ENCODE measurements at regions not wholly inside any gene's neighbourhood (a gene's known extent, or its start where the extent isn't known, plus 50 kb on each side); places are given as distances from the start of the nearest gene placed in this dataset.
"Not testable (repeated sequence)": the region's sequence is repeated elsewhere in the genome, so short reads cannot be mapped to it uniquely, and the experiment has no call there.

GRCh38 chr3:174531262-174531982 is 327.7 kb upstream of the NAALADL2 start:
- DNase-seq = no peak
- peaks cover 8% of the 10 kb centered on the region for H3K9me3 Mint-ChIP-seq
- H3K27me3 Mint-ChIP-seq = no peaks in the 10 kb centered on the region
- no peak overlapping the region for H3K27ac Mint-ChIP-seq
- no peak overlapping the region for H3K4me3 Mint-ChIP-seq
- no peaks in the 10 kb centered on the region for H3K36me3 Mint-ChIP-seq (ENCODE audit: low read depth)
- no peaks in the 10 kb centered on the region for H3K4me1 Mint-ChIP-seq (ENCODE audit: low read depth)

GRCh38 chr3:174532216-174532615 is 326.9 kb upstream of the NAALADL2 start:
- H3K36me3 Mint-ChIP-seq (ENCODE audit: low read depth) = no peaks in the 10 kb centered on the region
- peaks cover 8% of the 10 kb centered on the region for H3K9me3 Mint-ChIP-seq
- no peaks in the 10 kb centered on the region for H3K4me1 Mint-ChIP-seq (ENCODE audit: low read depth)
- DNase-seq = no peak
- H3K27me3 Mint-ChIP-seq = no peaks in the 10 kb centered on the region
- H3K27ac Mint-ChIP-seq = no peak overlapping the region
- no peak overlapping the region for H3K4me3 Mint-ChIP-seq

GRCh38 chr3:174532776-174533175 is 326.4 kb upstream of the NAALADL2 start:
- H3K27ac Mint-ChIP-seq = no peak overlapping the region
- peaks cover 8% of the 10 kb centered on the region for H3K9me3 Mint-ChIP-seq
- no peaks in the 10 kb centered on the region for H3K4me1 Mint-ChIP-seq (ENCODE audit: low read depth)
- DNase-seq = no peak
- no peaks in the 10 kb centered on the region for H3K36me3 Mint-ChIP-seq (ENCODE audit: low read depth)
- no peak overlapping the region for H3K4me3 Mint-ChIP-seq
- no peaks in the 10 kb centered on the region for H3K27me3 Mint-ChIP-seq

- DNase-seq = no peak
- Mint-ChIP-seq H3K4me3 (no peak overlapping the region), H3K4me1 (ENCODE audit: low read depth) (no peaks in the 10 kb centered on the region), H3K9me3 (peaks cover 8% of the 10 kb centered on the region), H3K27me3 (no peaks in the 10 kb centered on the region), H3K36me3 (ENCODE audit: low read depth) (no peaks in the 10 kb centered on the region), H3K27ac (no peak overlapping the region)
Measured at GRCh38 chr3:174533286-174533685, 325.8 kb upstream of the NAALADL2 start.

GRCh38 chr3:174536319-174536718 is 322.8 kb upstream of the NAALADL2 start:
- H3K9me3 Mint-ChIP-seq = peaks cover 8% of the 10 kb centered on the region

GRCh38 chr3:174538151-174538550 is 321.0 kb upstream of the NAALADL2 start:
- no peaks in the 10 kb centered on the region for H3K27me3 Mint-ChIP-seq
- no peaks in the 10 kb centered on the region for H3K36me3 Mint-ChIP-seq (ENCODE audit: low read depth)
- no peak for DNase-seq
- no peaks in the 10 kb centered on the region for H3K4me1 Mint-ChIP-seq (ENCODE audit: low read depth)
- no peak overlapping the region for H3K4me3 Mint-ChIP-seq
- peaks cover 4% of the 10 kb centered on the region for H3K9me3 Mint-ChIP-seq
- no peak overlapping the region for H3K27ac Mint-ChIP-seq

More at GRCh38 chr3:174536319-174536718, 322.8 kb upstream of the NAALADL2 start:
- no peak for DNase-seq
- no peaks in the 10 kb centered on the region for H3K4me1 Mint-ChIP-seq (ENCODE audit: low read depth)
- H3K27ac Mint-ChIP-seq = no peak overlapping the region
- no peaks in the 10 kb centered on the region for H3K36me3 Mint-ChIP-seq (ENCODE audit: low read depth)
- no peak overlapping the region for H3K4me3 Mint-ChIP-seq
- H3K27me3 Mint-ChIP-seq = no peaks in the 10 kb centered on the region

- Mint-ChIP-seq H3K36me3 (ENCODE audit: low read depth) (no peaks in the 10 kb centered on the region), H3K27me3 (no peaks in the 10 kb centered on the region), H3K4me3 (no peak overlapping the region), H3K4me1 (ENCODE audit: low read depth) (no peaks in the 10 kb centered on the region), H3K27ac (no peak overlapping the region), H3K9me3 (no peaks in the 10 kb centered on the region)
- DNase-seq = no peak
Measured at GRCh38 chr3:174540116-174540908, 318.8 kb upstream of the NAALADL2 start.

GRCh38 chr3:174541708-174542315 is 317.3 kb upstream of the NAALADL2 start:
- DNase-seq = no peak
- Mint-ChIP-seq H3K36me3 (ENCODE audit: low read depth) (no peaks in the 10 kb centered on the region), H3K9me3 (no peaks in the 10 kb centered on the region), H3K4me1 (ENCODE audit: low read depth) (no peaks in the 10 kb centered on the region), H3K27ac (no peak overlapping the region), H3K4me3 (no peak overlapping the region), H3K27me3 (no peaks in the 10 kb centered on the region)

GRCh38 chr3:174547801-174548435 is 311.2 kb upstream of the NAALADL2 start:
- no peaks in the 10 kb centered on the region for H3K9me3 Mint-ChIP-seq
- H3K4me3 Mint-ChIP-seq = no peak overlapping the region
- no peaks in the 10 kb centered on the region for H3K27me3 Mint-ChIP-seq
- H3K27ac Mint-ChIP-seq = no peak overlapping the region
- no peak for DNase-seq
- H3K36me3 Mint-ChIP-seq (ENCODE audit: low read depth) = no peaks in the 10 kb centered on the region
- H3K4me1 Mint-ChIP-seq (ENCODE audit: low read depth) = no peaks in the 10 kb centered on the region

- no peaks in the 10 kb centered on the region for H3K9me3 Mint-ChIP-seq
- H3K4me1 Mint-ChIP-seq (ENCODE audit: low read depth) = no peaks in the 10 kb centered on the region
- H3K4me3 Mint-ChIP-seq = no peak overlapping the region
- no peaks in the 10 kb centered on the region for H3K36me3 Mint-ChIP-seq (ENCODE audit: low read depth)
- no peak overlapping the region for H3K27ac Mint-ChIP-seq
- no peak for DNase-seq
- no peaks in the 10 kb centered on the region for H3K27me3 Mint-ChIP-seq
Measured at GRCh38 chr3:174548841-174549623, 310.1 kb upstream of the NAALADL2 start.

GRCh38 chr3:174581558-174581957 is 277.6 kb upstream of the NAALADL2 start:
- DNase-seq = no peak

GRCh38 chr3:174583396-174583795 is 275.7 kb upstream of the NAALADL2 start:
- H3K4me1 Mint-ChIP-seq (ENCODE audit: low read depth) = no peaks in the 10 kb centered on the region
- DNase-seq = no peak

More at GRCh38 chr3:174581558-174581957, 277.6 kb upstream of the NAALADL2 start:
- peaks cover 4% of the 10 kb centered on the region for H3K9me3 Mint-ChIP-seq
- H3K27me3 Mint-ChIP-seq = no peaks in the 10 kb centered on the region
- no peaks in the 10 kb centered on the region for H3K4me1 Mint-ChIP-seq (ENCODE audit: low read depth)
- H3K4me3 Mint-ChIP-seq = no peak overlapping the region
- H3K27ac Mint-ChIP-seq = no peak overlapping the region
- H3K36me3 Mint-ChIP-seq (ENCODE audit: low read depth) = no peaks in the 10 kb centered on the region

GRCh38 chr3:174587137-174587536 is 272.0 kb upstream of the NAALADL2 start:
- not testable (repeated sequence) for H3K4me3 Mint-ChIP-seq; H3K4me1 Mint-ChIP-seq (ENCODE audit: low read depth); H3K36me3 Mint-ChIP-seq (ENCODE audit: low read depth); H3K9me3 Mint-ChIP-seq; DNase-seq; H3K27me3 Mint-ChIP-seq; H3K27ac Mint-ChIP-seq

More at GRCh38 chr3:174583396-174583795, 275.7 kb upstream of the NAALADL2 start:
- no peaks in the 10 kb centered on the region for H3K36me3 Mint-ChIP-seq (ENCODE audit: low read depth)
- H3K27me3 Mint-ChIP-seq = no peaks in the 10 kb centered on the region
- peaks cover 10% of the 10 kb centered on the region for H3K9me3 Mint-ChIP-seq
- no peak overlapping the region for H3K27ac Mint-ChIP-seq
- H3K4me3 Mint-ChIP-seq = no peak overlapping the region

- Mint-ChIP-seq H3K4me1 (ENCODE audit: low read depth) (no peaks in the 10 kb centered on the region), H3K9me3 (peaks cover 6% of the 10 kb centered on the region), H3K36me3 (ENCODE audit: low read depth) (no peaks in the 10 kb centered on the region), H3K27ac (no peak overlapping the region), H3K27me3 (no peaks in the 10 kb centered on the region), H3K4me3 (no peak overlapping the region)
- DNase-seq = no peak
Measured at GRCh38 chr3:174596447-174596982, 262.6 kb upstream of the NAALADL2 start.
